Mucosa of descending colon (tissue), 3 donors: ENCODE measurements at regions not wholly inside any gene's neighbourhood (a gene's known extent, or its start where the extent isn't known, plus 50 kb on each side); places are given as distances from the start of the nearest gene placed in this dataset.

Source experiments
- ATAC-seq: fragments of 200-7000 bp; cut with Tn5 transposase; one replicate; pipeline ENCODE4 v1.9.1; 2020; ENCODE audit warnings: mild to moderate bottlenecking, moderate library complexity
- DNase-seq, 3 donors: peaks; one replicate each; pipeline ENCODE4 v3.0.0-alpha.2; 2020
- H3K36me3 ChIP-seq: fragments of 200-600 bp; one replicate; pipeline ENCODE4 v1.8.0; 2021; ENCODE audit warnings: low read depth, mild to moderate bottlenecking
- H3K4me1 ChIP-seq: fragments of 200-600 bp; one replicate; pipeline ENCODE4 v1.8.0; 2021; ENCODE audit warnings: low read depth, mild to moderate bottlenecking
- H3K4me3 ChIP-seq: fragments of 200-600 bp; one replicate; pipeline ENCODE4 v1.8.0; 2021; ENCODE audit warnings: mild to moderate bottlenecking
- H3K9me3 ChIP-seq: fragments of 200-600 bp; one replicate; pipeline ENCODE4 v1.8.0; 2021; ENCODE audit warnings: mild to moderate bottlenecking
- intact Hi-C, 2 donors: fragments of 100-400 bp; cut with DNase I in 1 of 2; cut with micrococcal nuclease in 1 of 2; formaldehyde crosslinking; loops; one replicate each; pipeline versions ENCODE4 v1.11.0 to v1.11.1; 2022; cut with DNase I, micrococcal nuclease
- TF ChIP-seq, protein P1 (sequence below): fragments of 200-600 bp; IDR thresholded peaks from one replicate; pipeline ENCODE4 v1.8.0; 2022; ENCODE audit warnings: antibody characterized with exemption, mild to moderate bottlenecking
- donor health status: DM: no; HTN: no; CAD: no; lungs with moderate emphysema.
- donor health status: DM: no; HTN: no; CAD: no.
- donor health status: DM: no; HTN: yes; CAD: no.

DNA sequence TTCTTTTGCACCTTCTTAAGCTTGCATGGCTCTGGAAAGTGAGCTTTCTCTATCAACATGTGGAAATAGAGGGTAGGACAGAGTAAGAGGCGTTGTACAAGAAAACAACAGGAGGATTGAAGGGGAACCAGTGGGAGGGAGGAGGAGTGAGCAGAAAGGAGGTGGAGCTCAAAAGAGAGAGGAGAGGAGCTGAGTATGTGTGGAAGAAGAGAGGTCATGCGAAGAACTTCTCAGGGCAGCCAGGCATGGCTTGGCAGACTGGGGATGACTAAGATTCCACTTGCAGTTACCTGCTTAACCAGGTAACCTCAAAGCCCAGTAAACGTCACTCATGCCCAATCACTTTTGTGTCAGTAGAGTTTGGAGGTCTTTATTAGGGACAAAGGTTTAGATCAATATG is 105.1 kb downstream of the BCL2L11 start:
- Histone ChIP-seq H3K4me3 (no peak overlapping the region), H3K36me3 (no peaks in the 10 kb centered on the region), H3K4me1 (no peaks in the 10 kb centered on the region), H3K9me3 (no peaks in the 10 kb centered on the region)
- TF ChIP-seq, protein P1, sequence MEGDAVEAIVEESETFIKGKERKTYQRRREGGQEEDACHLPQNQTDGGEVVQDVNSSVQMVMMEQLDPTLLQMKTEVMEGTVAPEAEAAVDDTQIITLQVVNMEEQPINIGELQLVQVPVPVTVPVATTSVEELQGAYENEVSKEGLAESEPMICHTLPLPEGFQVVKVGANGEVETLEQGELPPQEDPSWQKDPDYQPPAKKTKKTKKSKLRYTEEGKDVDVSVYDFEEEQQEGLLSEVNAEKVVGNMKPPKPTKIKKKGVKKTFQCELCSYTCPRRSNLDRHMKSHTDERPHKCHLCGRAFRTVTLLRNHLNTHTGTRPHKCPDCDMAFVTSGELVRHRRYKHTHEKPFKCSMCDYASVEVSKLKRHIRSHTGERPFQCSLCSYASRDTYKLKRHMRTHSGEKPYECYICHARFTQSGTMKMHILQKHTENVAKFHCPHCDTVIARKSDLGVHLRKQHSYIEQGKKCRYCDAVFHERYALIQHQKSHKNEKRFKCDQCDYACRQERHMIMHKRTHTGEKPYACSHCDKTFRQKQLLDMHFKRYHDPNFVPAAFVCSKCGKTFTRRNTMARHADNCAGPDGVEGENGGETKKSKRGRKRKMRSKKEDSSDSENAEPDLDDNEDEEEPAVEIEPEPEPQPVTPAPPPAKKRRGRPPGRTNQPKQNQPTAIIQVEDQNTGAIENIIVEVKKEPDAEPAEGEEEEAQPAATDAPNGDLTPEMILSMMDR: no peak
- no peak for ATAC-seq
- intact Hi-C loops: no loop called here
- no peak for DNase-seq

DNA sequence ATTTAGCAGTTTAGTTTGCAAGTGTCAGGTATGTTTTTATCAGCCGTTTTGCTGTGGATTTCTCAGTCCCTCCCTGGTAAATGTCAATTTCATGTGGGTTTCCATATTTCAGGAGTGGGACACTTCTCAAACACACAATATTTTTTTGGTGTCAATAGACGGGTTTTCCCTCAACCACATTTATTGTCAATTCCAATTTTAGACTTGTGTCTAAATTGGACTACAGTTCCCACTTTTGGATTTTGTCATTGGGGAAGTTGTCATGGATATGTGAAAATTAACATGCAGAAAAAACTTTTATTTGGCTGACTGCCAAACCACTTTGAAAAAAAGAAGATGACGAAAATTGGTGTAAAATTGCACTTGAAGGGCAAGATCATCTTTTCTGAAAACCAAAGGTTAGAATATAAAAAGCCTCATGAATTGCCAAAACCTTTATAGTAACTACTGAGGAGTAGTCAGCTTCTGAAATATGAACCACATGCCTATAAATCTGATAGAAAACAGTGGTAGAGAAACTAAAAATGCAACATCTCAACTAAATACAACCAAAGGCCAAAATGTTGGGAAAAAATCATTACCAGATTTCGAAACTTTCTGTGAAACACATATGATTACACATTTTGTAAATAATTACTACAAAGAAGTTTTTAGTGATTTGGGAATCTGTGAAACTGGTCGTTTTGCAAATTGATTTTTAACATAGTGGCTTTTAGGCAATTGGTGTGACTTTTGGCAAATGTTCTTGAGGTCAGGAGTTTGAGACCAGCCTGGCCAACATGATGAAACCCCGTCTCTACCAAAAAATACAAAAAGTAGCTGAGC is 106.4 kb downstream of the BCL2L11 start:
- intact Hi-C loops: no loop called here
- no peaks in the 10 kb centered on the region for H3K4me1 ChIP-seq
- DNase-seq (no peak), ATAC-seq (no peak)
- TF ChIP-seq, protein P1: no peak
- H3K4me3 ChIP-seq: no peak overlapping the region
- H3K36me3 ChIP-seq: no peaks in the 10 kb centered on the region
- no peaks in the 10 kb centered on the region for H3K9me3 ChIP-seq

DNA sequence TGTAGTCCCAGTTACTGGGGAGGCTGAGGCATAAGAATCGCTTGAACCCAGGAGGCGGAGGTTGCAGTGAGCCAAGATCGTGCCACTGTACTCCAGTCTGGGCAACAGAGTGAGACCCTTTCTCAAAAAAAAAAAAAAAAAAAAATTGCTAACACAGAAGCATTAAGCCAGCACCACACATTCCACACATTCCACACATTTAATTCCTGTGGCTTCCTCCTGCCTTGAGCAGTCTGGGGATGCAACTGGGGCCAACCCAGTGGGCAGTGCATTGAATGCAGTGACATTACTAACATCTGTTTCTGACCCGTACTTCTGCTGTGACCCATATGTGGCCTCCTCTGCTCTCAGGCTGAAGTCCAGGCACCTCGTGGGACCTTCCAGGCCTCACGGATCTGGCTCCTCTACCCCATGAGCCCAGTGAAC is 107.0 kb downstream of the BCL2L11 start:
- no peaks in the 10 kb centered on the region for H3K9me3 ChIP-seq
- H3K36me3 ChIP-seq: no peaks in the 10 kb centered on the region
- TF ChIP-seq, protein P1: no peak
- ATAC-seq (no peak), DNase-seq (no peak)
- no peak overlapping the region for H3K4me3 ChIP-seq
- intact Hi-C loops: no loop called here
- no peaks in the 10 kb centered on the region for H3K4me1 ChIP-seq

DNA sequence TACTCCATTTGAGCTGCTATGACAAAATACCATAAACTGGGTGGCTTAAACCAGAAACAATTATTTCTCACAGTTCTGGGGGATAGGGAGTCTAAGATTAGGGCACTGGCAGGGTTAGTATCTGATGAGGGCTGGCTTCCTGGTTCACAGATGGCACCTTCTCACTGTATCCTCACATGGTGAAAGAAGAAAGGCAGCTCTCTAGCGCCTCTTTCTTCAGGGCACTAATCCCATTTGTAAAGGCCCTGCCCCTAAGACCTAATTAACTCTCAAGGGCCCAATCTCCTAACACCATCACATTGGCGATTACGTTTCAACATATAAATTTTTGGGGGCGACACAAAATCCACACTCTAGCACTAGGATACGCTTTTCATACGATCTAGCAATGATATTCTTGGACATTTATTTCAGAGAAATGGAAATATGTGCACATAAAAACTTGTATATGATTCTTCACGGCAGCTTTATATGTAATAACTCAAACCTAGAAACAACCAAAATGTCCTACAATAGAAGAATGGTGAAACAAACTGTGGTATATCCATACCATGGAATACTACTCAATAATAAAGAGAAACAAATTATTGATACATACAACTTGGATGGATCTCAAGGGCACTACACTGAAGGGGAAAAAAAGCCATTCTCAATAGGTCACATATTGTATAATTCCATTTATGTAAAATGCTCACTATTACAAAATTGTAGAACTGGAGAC is 111.0 kb downstream of the BCL2L11 start:
- ATAC-seq: peak; percentile 36

DNA sequence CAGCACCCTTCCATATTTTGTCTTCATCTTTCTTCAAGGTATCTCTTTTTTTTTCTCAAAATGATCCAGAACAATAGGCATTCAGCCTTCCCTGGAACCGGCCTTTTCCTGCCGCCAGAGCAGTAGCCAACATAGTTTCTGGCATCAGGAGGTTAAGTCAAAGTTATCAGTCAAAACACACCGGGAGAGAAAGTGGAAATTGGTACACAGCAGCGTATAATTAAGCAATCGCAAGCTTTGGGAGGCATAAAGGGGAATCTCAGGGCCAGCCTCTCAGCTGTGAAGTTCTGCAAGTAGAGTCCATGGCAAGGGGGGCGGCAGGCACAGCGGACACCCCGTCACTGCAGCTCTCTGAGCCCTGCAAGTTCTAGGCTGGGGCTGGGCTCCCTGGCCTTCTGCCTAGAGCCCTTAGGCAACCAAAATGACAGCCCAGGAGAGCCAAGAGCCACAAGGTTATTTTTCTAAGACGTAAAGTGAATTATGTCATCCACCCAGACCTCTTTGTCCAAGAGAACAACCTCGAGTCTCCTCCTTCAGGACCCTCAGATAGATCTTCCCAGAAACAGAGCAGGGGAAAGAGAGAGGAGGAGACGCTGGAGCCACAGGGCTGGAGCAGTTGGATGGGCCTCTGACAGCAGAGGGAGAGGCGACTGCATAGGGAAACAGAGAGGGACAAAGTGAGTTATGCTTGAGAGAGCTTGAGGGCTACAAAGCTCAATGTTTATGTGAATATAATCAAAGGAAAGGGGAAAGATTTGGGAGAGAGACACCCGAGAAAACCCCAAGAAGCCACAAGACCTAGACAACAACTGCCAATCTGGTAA is 114.7 kb downstream of the BCL2L11 start:
- H3K4me3 ChIP-seq: no peak overlapping the region
- no peak for DNase-seq
- no peaks in the 10 kb centered on the region for H3K9me3 ChIP-seq
- ATAC-seq: no peak
- intact Hi-C loops: no loop called here
- TF ChIP-seq, protein P1: no peak
- no peaks in the 10 kb centered on the region for H3K36me3 ChIP-seq
- H3K4me1 ChIP-seq: no peaks in the 10 kb centered on the region

More for the DNA sequence above, 111.0 kb downstream of the BCL2L11 start:
- H3K9me3 ChIP-seq: no peaks in the 10 kb centered on the region
- DNase-seq: no peak
- no peaks in the 10 kb centered on the region for H3K36me3 ChIP-seq
- no peaks in the 10 kb centered on the region for H3K4me1 ChIP-seq
- TF ChIP-seq, protein P1: no peak
- no peak overlapping the region for H3K4me3 ChIP-seq
- intact Hi-C loops: no loop called here
